A549 (cell line): ENCODE measurements at regions not wholly inside any gene's neighbourhood (a gene's known extent, or its start where the extent isn't known, plus 50 kb on each side); places are given as distances from the start of the nearest gene placed in this dataset.

Experiments used
- CHD2 ChIP-seq: fragments of 150-350 bp; IDR thresholded peaks from 2 replicates; pipeline ENCODE4 v1.6.1; 2014; ENCODE audit warnings: low read length; ENCODE audit not compliant: partially characterized antibody
- CTCF ChIP-seq: fragments of >200 bp; sonication (Bioruptor Twin); formaldehyde crosslinking; IDR thresholded peaks from 3 replicates; pipeline ENCODE4 v1.5.1; 2016
- ESRRA ChIP-seq: fragments of 150-350 bp; IDR thresholded peaks from 2 replicates; pipeline ENCODE4 v1.6.1; 2014; ENCODE audit warnings: mild to moderate bottlenecking, low read length, borderline replicate concordance
- PHF8 ChIP-seq: fragments of 200-600 bp; sonication (generic); IDR thresholded peaks from 2 replicates; pipeline ENCODE4 v1.6.1; 2016; ENCODE audit warnings: low read depth, mild to moderate bottlenecking, antibody characterized with exemption, moderate library complexity, borderline replicate concordance
- POLR2A ChIP-seq: IDR thresholded peaks from 2 replicates; pipeline ENCODE4 v1.6.1; 2012; ENCODE audit warnings: mild to moderate bottlenecking, low read length
- RFX5 ChIP-seq: fragments of 450-650 bp; IDR thresholded peaks from 2 replicates; pipeline ENCODE4 v1.7.1; 2014; ENCODE audit warnings: antibody characterized with exemption, mild to moderate bottlenecking, moderate library complexity
- RNF2 ChIP-seq: fragments of 200-600 bp; sonication (generic); IDR thresholded peaks from 2 replicates; pipeline ENCODE4 v1.6.1; 2016; ENCODE audit warnings: low read depth, mild to moderate bottlenecking, antibody characterized with exemption, moderate library complexity, borderline replicate concordance
- USF2 ChIP-seq: fragments of 450-650 bp; IDR thresholded peaks from 2 replicates; pipeline ENCODE4 v1.6.1; 2014; ENCODE audit warnings: antibody characterized with exemption

- TF ChIP-seq CTCF, result no peak
- no peak for TF ChIP-seq CHD2
- no peak for TF ChIP-seq RFX5
- TF ChIP-seq USF2, result no peak
- TF ChIP-seq RNF2, result no peak
- TF ChIP-seq POLR2A, result no peak
- no peak for TF ChIP-seq PHF8
- TF ChIP-seq ESRRA, result no peak
Measured at GRCh38 chr17:77321649-77322513, 181.1 kb downstream of the SEC14L1 start.
